B cell (primary cell): ENCODE measurements at regions not wholly inside any gene's neighbourhood (a gene's known extent, or its start where the extent isn't known, plus 50 kb on each side); places are given as distances from the start of the nearest gene placed in this dataset.
"Not testable (repeated sequence)": the region's sequence is repeated elsewhere in the genome, so short reads cannot be mapped to it uniquely, and the experiment has no call there.

Experiments used
- ATAC-seq: fragments of 200-7000 bp; cut with Tn5 transposase; one replicate; pipeline ENCODE4 v1.10.0; 2021; ENCODE audit warnings: low read depth, mild to moderate bottlenecking, moderate number of reproducible peaks, moderate library complexity
- CTCF ChIA-PET: fragments of 350-600 bp; sonication (Branson Sonifier 250); formaldehyde crosslinking; loops from one replicate; lab custom pipeline; 2021; ENCODE audit warnings: antibody characterized with exemption, inconsistent platforms; lab: Charles Lee
- POLR2A ChIA-PET: fragments of 350-600 bp; sonication (Branson Sonifier 250); formaldehyde crosslinking; loops from one replicate; lab custom pipeline; 2021; ENCODE audit warnings: antibody characterized with exemption; lab: Charles Lee
- DNase-seq: peaks from one replicate; pipeline ENCODE4 v3.0.0; 2013
- H2AFZ ChIP-seq: 2 replicates; pipeline ENCODE4 v1.6.1; 2012; ENCODE audit warnings: mild to moderate bottlenecking, low read depth, low read length; ENCODE audit not compliant: insufficient read depth, poor library complexity, severe bottlenecking
- H3K27ac ChIP-seq, 2 donors: 1 replicate in 1 of 2; 2 replicates in 1 of 2; pipeline ENCODE4 v1.5.1; 2012 to 2013; ENCODE audit warnings: low read length in 2 of 2, mild to moderate bottlenecking in 2 of 2, moderate library complexity in 1 of 2
- H3K27me3 ChIP-seq, 4 experiments: fragments of 200-600 bp in 1 of 4; sonication (generic) in 1 of 4; replicated peaks in 1 of 4; 1 replicate in 2 of 4; 2 replicates in 2 of 4; pipeline versions ENCODE4 v1.6.1 to v1.7.0; 2013 to 2016; ENCODE audit warnings: low read length in 3 of 4, mild to moderate bottlenecking in 2 of 4, mixed read lengths in 1 of 4, moderate library complexity in 1 of 4; ENCODE audit not compliant: insufficient read depth in 4 of 4, control insufficient read depth in 3 of 4; ENCODE audit errors: control extremely low read depth in 1 of 4
- H3K36me3 ChIP-seq, 2 experiments: replicated peaks in 1 of 2; 1 replicate in 1 of 2; 2 replicates in 1 of 2; pipeline versions ENCODE4 v1.6.1 to v1.7.1; 2013; ENCODE audit warnings: low read length in 1 of 2; ENCODE audit not compliant: insufficient read depth in 2 of 2, control insufficient read depth in 1 of 2; ENCODE audit errors: control extremely low read depth in 1 of 2, extremely low read depth in 1 of 2
- H3K4me1 ChIP-seq, 2 donors: fragments of 200-600 bp in 1 of 2; sonication (generic) in 1 of 2; 1 replicate in 1 of 2; 2 replicates in 1 of 2; pipeline versions ENCODE4 v1.5.1 to v1.6.1; 2013 to 2017; ENCODE audit warnings: low read length in 2 of 2; ENCODE audit not compliant: control insufficient read depth in 2 of 2, insufficient read depth in 2 of 2
- H3K4me2 ChIP-seq: replicated peaks from 2 replicates; pipeline ENCODE3; 2012; ENCODE audit warnings: mild to moderate bottlenecking, low read depth, low read length; ENCODE audit not compliant: poor library complexity, severe bottlenecking
- H3K4me3 ChIP-seq, 5 experiments: fragments of 200-600 bp in 1 of 5; sonication (generic) in 1 of 5; 1 replicate in 3 of 5; 2 replicates in 2 of 5; pipeline versions ENCODE4 v1.5.1 to v1.7.0; 2011 to 2016; ENCODE audit warnings: low read length in 4 of 5, mild to moderate bottlenecking in 4 of 5, low read depth in 2 of 5, control low read depth in 1 of 5, moderate library complexity in 1 of 5; ENCODE audit not compliant: insufficient read depth in 1 of 5; ENCODE audit errors: control extremely low read depth in 1 of 5, extremely low read depth in 1 of 5
- H3K79me2 ChIP-seq: fragments of 200-600 bp; sonication (generic); one replicate; pipeline ENCODE4 v1.6.0; 2016; ENCODE audit warnings: low read length; ENCODE audit not compliant: control insufficient read depth, insufficient read depth
- H3K9ac ChIP-seq: fragments of 200-600 bp; sonication (generic); 2 replicates; pipeline ENCODE4 v1.6.1; 2017; ENCODE audit warnings: mild to moderate bottlenecking, low read length, moderate library complexity
- H3K9me3 ChIP-seq, 3 donors: one replicate each; pipeline versions ENCODE4 v1.6.1 to v1.7.1; 2013; ENCODE audit warnings: low read length in 2 of 3; ENCODE audit not compliant: control insufficient read depth in 2 of 3, insufficient read depth in 1 of 3; ENCODE audit errors: control extremely low read depth in 1 of 3
- H4K20me1 ChIP-seq: 2 replicates; pipeline ENCODE4 v1.6.0; 2012; ENCODE audit warnings: mild to moderate bottlenecking, low read length; ENCODE audit not compliant: insufficient read depth, control insufficient read depth, poor library complexity, severe bottlenecking
- H3K27ac Mint-ChIP-seq: one replicate; pipeline ENCODE4 v1.8.0; 2021; ENCODE audit warnings: mixed read lengths
- H3K27me3 Mint-ChIP-seq: one replicate; pipeline ENCODE4 v1.8.0; 2021; ENCODE audit warnings: mixed read lengths
- H3K4me1 Mint-ChIP-seq: one replicate; pipeline ENCODE4 v1.8.0; 2021; ENCODE audit warnings: mixed read lengths
- H3K4me3 Mint-ChIP-seq: one replicate; pipeline ENCODE4 v1.8.0; 2021; ENCODE audit warnings: mixed read lengths
- H3K9me3 Mint-ChIP-seq: one replicate; pipeline ENCODE4 v1.8.0; 2022; ENCODE audit warnings: mixed read lengths; ENCODE audit not compliant: insufficient read depth
- EZH2 ChIP-seq: IDR thresholded peaks from 2 replicates; pipeline ENCODE4 v1.6.1; 2012; ENCODE audit warnings: borderline replicate concordance, low read depth, mild to moderate bottlenecking, moderate library complexity, low read length; ENCODE audit not compliant: insufficient read depth, poor library complexity, severe bottlenecking
- WGBS: methylation state at CpG from one replicate; pipeline ENCODE4 v1.1.5; 2013; ENCODE audit warnings: missing lambda C conversion rate; ENCODE audit not compliant: insufficient coverage; 5-methylcytosine and 5-hydroxymethylcytosine counted together
- intact Hi-C: fragments of 100-400 bp; cut with micrococcal nuclease; formaldehyde crosslinking; loops from one replicate; pipeline ENCODE4 v1.10.0; 2022
- TF ChIP-seq, protein P1 (sequence below): fragments of 200-600 bp; IDR thresholded peaks from one replicate; pipeline ENCODE4 v1.8.0; 2022; ENCODE audit warnings: antibody characterized with exemption, mild to moderate bottlenecking

DNA sequence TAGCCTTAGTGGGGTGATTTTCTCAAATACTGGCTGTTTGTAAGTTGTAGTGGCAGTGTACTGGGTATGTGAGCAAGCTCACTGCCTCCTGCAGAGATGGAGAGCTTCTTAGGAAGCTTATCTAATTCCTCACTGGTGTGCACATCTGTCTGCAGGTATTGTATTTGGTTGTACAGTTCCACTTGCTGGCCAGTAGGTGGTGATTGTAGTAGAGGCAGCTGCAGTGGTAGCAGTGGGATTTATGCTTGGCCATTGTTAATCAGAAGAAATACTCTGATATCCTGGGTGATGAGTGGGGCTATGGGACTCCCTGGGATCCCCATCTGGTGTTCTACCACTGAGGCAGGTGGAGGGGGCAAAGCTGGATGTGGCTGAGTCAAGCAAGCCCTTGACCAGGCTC, 276.1 kb upstream of the SPAG17 start:
- Histone ChIP-seq H3K9me3 (peaks cover 0 to 12% (median 7%) of the 10 kb centered on the region in 3 donors), H3K9ac (no peak overlapping the region), H3K27me3 (no peaks in the 10 kb centered on the region), H3K4me1 (no peaks in the 10 kb centered on the region), H3K4me3 (no peak overlapping the region), H3K36me3 (no peaks in the 10 kb centered on the region), H3K27ac (no peak overlapping the region), H2AFZ (no peak overlapping the region), H3K4me2 (no peak overlapping the region), H3K79me2 (no peaks in the 10 kb centered on the region), H4K20me1 (no peaks in the 10 kb centered on the region)
- H3K4me1 Mint-ChIP-seq: no peaks in the 10 kb centered on the region
- DNase-seq: no peak
- CTCF ChIA-PET: no interaction called here
- no peak overlapping the region for H3K4me3 Mint-ChIP-seq
- ATAC-seq: no peak
- H3K27ac Mint-ChIP-seq: no peak overlapping the region
- TF ChIP-seq EZH2: no peak
- TF ChIP-seq, protein P1, sequence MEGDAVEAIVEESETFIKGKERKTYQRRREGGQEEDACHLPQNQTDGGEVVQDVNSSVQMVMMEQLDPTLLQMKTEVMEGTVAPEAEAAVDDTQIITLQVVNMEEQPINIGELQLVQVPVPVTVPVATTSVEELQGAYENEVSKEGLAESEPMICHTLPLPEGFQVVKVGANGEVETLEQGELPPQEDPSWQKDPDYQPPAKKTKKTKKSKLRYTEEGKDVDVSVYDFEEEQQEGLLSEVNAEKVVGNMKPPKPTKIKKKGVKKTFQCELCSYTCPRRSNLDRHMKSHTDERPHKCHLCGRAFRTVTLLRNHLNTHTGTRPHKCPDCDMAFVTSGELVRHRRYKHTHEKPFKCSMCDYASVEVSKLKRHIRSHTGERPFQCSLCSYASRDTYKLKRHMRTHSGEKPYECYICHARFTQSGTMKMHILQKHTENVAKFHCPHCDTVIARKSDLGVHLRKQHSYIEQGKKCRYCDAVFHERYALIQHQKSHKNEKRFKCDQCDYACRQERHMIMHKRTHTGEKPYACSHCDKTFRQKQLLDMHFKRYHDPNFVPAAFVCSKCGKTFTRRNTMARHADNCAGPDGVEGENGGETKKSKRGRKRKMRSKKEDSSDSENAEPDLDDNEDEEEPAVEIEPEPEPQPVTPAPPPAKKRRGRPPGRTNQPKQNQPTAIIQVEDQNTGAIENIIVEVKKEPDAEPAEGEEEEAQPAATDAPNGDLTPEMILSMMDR: no peak
- H3K27me3 Mint-ChIP-seq: no peaks in the 10 kb centered on the region
- intact Hi-C loops: no loop called here
- POLR2A ChIA-PET: no interaction called here
- peaks cover 2% of the 10 kb centered on the region for H3K9me3 Mint-ChIP-seq

DNA sequence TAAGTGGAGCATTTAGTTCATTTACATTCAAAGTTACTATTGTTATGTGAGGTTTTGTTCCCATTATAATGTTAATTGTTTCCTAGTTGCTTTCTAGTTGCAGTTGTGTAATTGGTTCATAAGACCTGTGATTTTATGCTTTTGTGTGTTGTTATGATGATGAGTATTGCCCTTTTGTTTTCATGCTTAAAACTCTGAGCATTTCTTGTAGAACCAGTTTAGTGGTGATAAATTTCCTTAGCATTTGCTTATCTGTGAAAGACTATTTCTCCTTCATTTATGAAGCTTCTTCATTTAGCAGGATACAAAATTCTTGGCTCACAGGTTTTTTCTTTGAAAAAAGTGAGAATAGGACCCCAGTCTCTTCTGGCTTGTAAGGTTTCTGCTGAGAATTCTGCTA, 274.8 kb upstream of the SPAG17 start:
- intact Hi-C loops: no loop called here
- no peaks in the 10 kb centered on the region for H3K79me2 ChIP-seq
- no peaks in the 10 kb centered on the region for H3K4me1 Mint-ChIP-seq
- H3K4me1 ChIP-seq: no peaks in the 10 kb centered on the region
- H3K27ac ChIP-seq: no peak overlapping the region
- no peak overlapping the region for H3K4me2 ChIP-seq
- no peaks in the 10 kb centered on the region for H3K36me3 ChIP-seq
- ATAC-seq (no peak), DNase-seq (no peak)
- peaks cover 8% of the 10 kb centered on the region for H3K9me3 Mint-ChIP-seq
- H3K27me3 ChIP-seq: no peaks in the 10 kb centered on the region
- no peaks in the 10 kb centered on the region for H3K27me3 Mint-ChIP-seq
- ChIA-PET CTCF (no interaction called here), POLR2A (no interaction called here)
- H4K20me1 ChIP-seq: no peaks in the 10 kb centered on the region
- H3K9me3 ChIP-seq: peaks cover 0 to 16% (median 7%) of the 10 kb centered on the region in 3 donors
- no peak overlapping the region for H3K4me3 ChIP-seq
- no peak overlapping the region for H3K4me3 Mint-ChIP-seq
- no peak overlapping the region for H2AFZ ChIP-seq
- H3K27ac Mint-ChIP-seq: no peak overlapping the region
- no peak overlapping the region for H3K9ac ChIP-seq
- no peak for TF ChIP-seq EZH2
- TF ChIP-seq, protein P1: no peak

DNA sequence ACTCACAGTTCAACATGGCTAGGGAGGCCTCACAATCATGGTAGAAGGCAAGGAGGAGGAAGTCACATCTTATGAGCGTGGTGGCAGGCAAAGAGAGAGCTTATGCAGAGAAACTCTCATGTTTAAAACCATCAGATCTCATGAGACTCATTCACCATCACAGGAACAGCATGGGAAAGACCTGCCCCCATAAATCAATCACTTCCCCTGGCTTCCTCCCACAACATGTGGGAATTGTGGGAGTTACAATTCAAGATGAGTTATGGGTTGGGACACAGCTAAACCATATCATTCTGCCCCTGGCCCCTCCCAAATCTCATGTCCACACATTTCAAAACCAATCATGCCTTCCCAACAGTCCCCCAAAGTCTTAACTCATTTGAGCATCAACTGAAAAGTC, 268.8 kb upstream of the SPAG17 start:
- POLR2A ChIA-PET, H3K4me1 Mint-ChIP-seq, intact Hi-C loops, H3K4me1 ChIP-seq, H3K9ac ChIP-seq, H3K79me2 ChIP-seq, H3K27me3 ChIP-seq, H3K36me3 ChIP-seq, H3K27ac ChIP-seq, H3K27me3 Mint-ChIP-seq, H3K9me3 ChIP-seq, H3K4me3 ChIP-seq, H3K27ac Mint-ChIP-seq, H4K20me1 ChIP-seq, ATAC-seq, CTCF ChIA-PET, H3K4me2 ChIP-seq, H2AFZ ChIP-seq, DNase-seq, H3K4me3 Mint-ChIP-seq: not testable (repeated sequence)
- peaks cover 14% of the 10 kb centered on the region for H3K9me3 Mint-ChIP-seq
- WGBS: no CpG with 5 or more reads among the region's 1 CpG
